GM12891 (cell line): ENCODE measurements at regions not wholly inside any gene's neighbourhood (a gene's known extent, or its start where the extent isn't known, plus 50 kb on each side); places are given as distances from the start of the nearest gene placed in this dataset.
"Not testable (repeated sequence)": the region's sequence is repeated elsewhere in the genome, so short reads cannot be mapped to it uniquely, and the experiment has no call there.

ENCODE experiments used
- DNase-seq: peaks from one replicate; pipeline ENCODE4 v3.0.0; 2011; ENCODE audit warnings: low spot score; ENCODE audit not compliant: insufficient read length
- FAIRE-seq: peaks from 2 replicates; lab custom pipeline; 2011; peaks lifted over from hg19 to GRCh38; lab: Jason Lieb, UNC
- PAX5 ChIP-seq: IDR thresholded peaks from 2 replicates; pipeline ENCODE4 v1.6.1; 2011; ENCODE audit warnings: low read length, moderate library complexity, mild to moderate bottlenecking; ENCODE audit not compliant: insufficient read depth, severe bottlenecking
- POLR2A ChIP-seq: IDR thresholded peaks from 2 replicates; pipeline ENCODE4 v1.6.1; 2011; ENCODE audit warnings: low read depth, low read length, control low read depth
- POLR2AphosphoS5 ChIP-seq: IDR thresholded peaks from 2 replicates; pipeline ENCODE4 v1.6.1; 2011; ENCODE audit warnings: low read depth, low read length, control low read depth
- POU2F2 ChIP-seq: IDR thresholded peaks from 2 replicates; pipeline ENCODE4 v1.6.1; 2011; ENCODE audit warnings: low read depth, mild to moderate bottlenecking, control low read depth, low read length, moderate library complexity
- SPI1 ChIP-seq: IDR thresholded peaks from 2 replicates; pipeline ENCODE4 v1.6.1; 2011; ENCODE audit warnings: low read depth, low read length, control low read depth
- TAF1 ChIP-seq: IDR thresholded peaks from 2 replicates; pipeline ENCODE4 v1.6.1; 2011; ENCODE audit warnings: low read depth, low read length, control low read depth

DNA sequence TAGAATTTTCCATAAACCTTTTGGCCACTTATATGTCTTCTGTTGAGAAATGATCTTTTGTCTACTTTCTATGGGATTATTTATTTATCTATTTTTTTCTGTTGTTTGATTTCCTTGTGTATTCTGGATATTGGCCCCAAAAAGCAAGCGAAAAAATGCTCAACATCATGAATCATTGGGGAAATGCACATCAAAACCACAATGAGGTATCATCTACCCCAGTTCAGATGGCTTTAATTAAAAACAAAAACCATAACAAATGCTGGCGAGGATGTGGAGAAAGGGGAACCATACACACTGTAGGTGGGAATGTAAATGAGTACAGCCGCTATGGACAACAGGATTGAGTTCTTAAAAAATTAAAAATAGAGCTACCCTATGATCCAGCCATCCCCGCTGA is 125.0 kb upstream of the LPCAT1 start:
- TF ChIP-seq TAF1 (no peak), SPI1 (no peak), POLR2A (no peak)
- DNase-seq (no peak), FAIRE-seq (no peak)

DNA sequence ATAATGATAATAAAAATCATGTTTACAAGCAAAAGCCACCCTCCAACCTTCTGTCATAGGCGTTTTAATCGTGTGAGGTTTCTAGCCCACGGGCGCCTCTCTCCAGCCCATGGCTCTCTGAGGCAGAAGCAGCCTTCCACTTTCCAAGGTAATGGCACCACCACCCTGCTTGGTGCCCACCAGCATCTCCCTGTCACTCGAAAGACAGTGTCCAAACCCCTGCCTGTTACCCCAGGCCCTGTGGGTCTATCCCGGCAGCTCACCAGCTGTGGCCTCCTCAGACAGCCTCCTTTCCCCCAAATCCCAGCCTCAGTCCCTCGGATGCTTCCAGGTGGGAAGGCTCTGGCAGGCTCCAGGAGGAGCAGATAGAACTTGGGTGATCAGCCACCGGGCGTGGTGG is 123.8 kb upstream of the LPCAT1 start:
- TF ChIP-seq TAF1 (no peak), POLR2A (no peak), PAX5 (no peak), POU2F2 (no peak), POLR2AphosphoS5 (no peak), SPI1 (no peak)
- FAIRE-seq (no peak), DNase-seq (no peak)

DNA sequence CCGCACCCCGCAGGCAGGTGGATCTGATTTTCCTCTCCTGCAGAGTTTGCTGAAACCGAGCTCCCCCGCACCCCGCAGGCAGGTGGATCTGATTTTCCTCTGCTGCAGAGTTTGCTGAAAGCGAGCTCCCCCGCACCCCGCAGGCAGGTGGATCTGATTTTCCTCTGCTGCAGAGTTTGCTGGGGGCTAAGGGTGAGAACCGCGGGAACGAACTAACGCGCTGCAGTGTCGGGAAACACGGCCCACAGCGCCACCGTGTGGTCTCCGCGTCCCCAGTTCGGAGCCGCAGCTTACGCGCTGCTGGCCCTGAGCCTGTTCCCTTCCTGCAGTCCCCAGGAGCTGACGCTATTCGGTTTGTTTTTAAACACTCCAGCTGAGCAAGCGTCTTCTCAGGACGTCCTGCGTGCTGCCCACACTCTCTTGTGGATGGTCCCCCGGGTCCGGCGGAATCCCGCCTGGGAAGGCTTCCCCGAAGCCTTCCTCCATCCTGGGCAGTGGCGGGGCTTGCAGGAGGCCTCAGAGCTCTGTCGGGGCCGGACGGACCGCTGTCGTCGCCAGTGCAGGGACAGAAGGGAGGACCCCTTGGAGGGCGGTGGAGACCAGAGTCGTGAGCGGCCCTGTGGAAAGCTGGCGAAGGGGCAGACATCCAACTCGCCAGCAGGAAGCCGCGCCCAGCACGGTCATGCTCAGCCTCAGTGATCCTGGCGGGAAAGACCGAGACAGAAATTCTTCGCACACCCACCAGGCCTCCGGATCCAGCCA is 121.2 kb upstream of the LPCAT1 start:
- peak; percentile 88 for DNase-seq
- FAIRE-seq: peak; percentile 76
- no peak for TF ChIP-seq POLR2A
- no peak for TF ChIP-seq PAX5
- TF ChIP-seq TAF1: no peak
- no peak for TF ChIP-seq POU2F2
- TF ChIP-seq SPI1: no peak

DNA sequence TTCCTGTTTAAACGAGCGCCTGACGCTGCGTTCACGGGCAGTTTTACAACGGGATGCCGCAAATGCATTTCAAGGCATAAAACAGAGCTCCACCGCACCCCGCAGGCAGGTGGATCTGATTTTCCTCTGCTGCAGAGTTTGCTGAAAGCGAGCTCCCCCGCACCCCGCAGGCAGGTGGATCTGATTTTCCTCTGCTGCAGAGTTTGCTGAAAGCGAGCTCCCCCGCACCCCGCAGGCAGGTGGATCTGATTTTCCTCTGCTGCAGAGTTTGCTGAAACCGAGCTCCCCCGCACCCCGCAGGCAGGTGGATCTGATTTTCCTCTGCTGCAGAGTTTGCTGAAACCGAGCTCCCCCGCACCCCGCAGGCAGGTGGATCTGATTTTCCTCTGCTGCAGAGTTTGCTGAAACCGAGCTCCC is 120.6 kb upstream of the LPCAT1 start:
- not testable (repeated sequence) for FAIRE-seq, DNase-seq

DNA sequence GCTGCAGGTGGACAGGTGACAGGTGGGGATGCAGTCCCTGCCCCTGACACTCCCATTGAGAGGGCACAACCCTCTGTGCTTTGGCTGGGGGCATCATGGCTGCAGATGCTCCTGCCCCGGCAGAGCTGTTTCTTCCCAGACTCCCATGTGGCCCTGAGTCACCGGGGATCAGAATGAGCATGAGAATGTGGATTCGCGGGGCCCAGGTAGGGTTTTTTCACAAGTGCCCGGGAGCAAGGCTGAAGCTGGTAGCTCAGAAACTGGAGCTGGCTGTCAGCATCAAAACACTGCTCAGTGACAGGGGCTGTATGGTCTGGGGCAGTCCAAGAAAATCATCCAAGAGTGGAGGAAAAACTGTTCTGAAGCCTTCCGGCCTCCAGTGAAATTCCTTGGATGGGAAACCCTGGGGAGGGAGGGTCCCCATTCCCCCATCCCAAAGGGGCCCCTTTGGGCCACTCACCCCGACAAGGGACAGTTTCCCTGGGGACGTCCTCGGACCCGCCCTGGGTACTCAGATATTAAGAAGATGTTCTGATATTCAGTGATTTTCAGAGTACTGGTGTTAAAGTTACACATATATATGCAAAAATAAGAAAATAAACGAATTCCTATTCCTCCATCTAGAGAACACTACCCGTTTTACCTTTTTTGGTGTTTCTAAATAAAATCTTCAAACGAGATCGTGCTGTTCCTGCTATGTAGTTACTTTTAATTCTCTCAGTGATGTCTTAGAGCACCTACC is 120.1 kb upstream of the LPCAT1 start:
- TF ChIP-seq PAX5 (no peak), TAF1 (no peak), POU2F2 (no peak), SPI1 (no peak)
- FAIRE-seq (no peak), DNase-seq (peak; percentile 9)

DNA sequence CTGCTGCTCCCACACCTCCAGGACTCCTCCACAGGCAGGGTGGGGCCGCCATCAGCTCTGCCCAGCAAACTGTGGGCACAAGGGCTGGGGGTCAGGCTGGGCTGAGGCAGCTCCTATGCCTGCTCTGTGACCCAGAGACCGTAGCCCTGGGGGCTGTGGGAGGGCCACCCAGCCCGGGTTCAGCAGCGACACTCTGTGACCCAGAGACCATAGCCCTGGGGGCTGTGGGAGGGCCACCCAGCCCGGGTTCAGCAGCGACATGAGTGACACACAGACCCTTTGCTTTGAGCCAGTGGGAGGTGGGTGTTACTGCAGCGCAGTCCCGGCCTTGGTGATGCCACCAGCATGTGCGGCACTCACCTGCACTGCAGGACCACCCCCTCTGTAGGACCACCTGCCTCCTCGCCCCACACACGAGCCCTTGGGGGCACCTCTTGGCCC is 118.9 kb upstream of the LPCAT1 start:
- FAIRE-seq (no peak), DNase-seq (no peak)
- TF ChIP-seq TAF1: no peak
- TF ChIP-seq POLR2A: no peak
- TF ChIP-seq POU2F2: no peak
- TF ChIP-seq SPI1: no peak
- TF ChIP-seq POLR2AphosphoS5: no peak
- TF ChIP-seq PAX5: no peak

DNA sequence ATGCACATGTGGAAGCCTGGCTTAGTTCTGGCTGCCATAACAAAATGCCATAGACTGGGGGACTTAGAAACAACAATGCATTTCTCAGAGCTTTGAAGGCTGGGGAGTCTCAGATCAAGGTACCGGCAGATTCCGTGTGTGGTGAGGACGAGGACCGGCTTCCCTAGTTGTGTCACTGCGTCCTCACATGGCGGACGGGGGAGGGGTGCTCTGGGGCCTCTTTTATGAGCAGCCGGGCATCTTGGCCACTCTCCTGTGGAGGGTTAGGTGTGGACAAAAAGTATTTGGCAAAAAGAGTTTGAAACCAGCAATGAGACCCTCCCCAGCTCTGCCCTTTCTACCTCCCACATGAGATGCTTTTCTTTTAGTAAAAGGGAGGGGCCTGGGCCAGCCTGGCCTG is 118.5 kb upstream of the LPCAT1 start:
- FAIRE-seq (no peak), DNase-seq (no peak)
- no peak for TF ChIP-seq POLR2AphosphoS5
- TF ChIP-seq PAX5: no peak

DNA sequence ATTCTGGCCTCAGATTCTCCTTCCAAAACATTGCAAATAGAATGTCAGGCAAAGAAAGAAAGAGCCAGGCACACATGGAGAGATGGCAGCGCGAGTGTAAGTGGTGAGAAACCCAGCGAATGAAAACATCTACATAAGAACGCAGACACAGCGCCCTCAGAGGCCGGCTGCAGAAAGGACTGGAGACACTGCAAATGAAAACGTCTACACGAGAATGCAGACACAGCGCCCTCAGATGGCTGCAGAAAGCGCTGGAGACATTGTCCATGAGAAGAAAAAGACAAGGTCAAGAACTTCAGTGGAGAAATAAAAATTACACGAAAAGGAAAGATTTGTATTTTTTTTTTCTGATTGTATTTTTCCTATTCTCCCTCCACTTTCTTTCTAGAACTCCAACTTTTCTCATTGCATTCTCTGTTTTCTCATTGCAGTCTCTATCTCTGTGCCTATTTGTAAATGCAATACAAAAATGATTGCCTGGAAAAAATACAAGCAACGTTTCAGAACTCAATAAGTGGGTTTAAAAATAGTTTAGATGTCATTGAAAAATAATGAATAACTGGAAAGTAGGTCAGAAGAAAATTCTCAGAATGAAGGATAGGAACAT is 117.9 kb upstream of the LPCAT1 start:
- FAIRE-seq (peak; percentile 31), DNase-seq (peak; percentile 83)
- no peak for TF ChIP-seq TAF1
- no peak for TF ChIP-seq SPI1
- no peak for TF ChIP-seq POLR2A

DNA sequence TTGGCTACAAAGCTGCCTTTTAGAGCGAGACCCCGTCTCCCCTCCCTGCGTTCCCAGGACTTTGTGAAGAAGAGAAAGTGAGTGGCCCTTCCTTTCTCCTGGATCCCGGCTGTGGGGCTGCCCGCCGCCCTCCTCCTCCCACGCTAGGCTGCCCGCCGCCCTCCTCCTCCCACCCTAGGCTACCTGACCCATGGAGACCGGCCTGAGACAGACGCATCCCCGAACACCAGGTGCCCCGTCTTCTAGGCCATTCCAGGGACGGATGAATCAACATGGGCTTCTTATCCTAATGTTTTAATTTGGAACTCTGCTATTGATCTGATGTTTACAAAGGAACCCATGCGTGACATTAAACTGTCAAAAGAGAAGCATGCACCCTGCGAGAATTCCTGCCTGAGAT is 117.3 kb upstream of the LPCAT1 start:
- DNase-seq: no peak
- TF ChIP-seq TAF1 (no peak), POLR2A (no peak), PAX5 (no peak)
- no peak for FAIRE-seq

DNA sequence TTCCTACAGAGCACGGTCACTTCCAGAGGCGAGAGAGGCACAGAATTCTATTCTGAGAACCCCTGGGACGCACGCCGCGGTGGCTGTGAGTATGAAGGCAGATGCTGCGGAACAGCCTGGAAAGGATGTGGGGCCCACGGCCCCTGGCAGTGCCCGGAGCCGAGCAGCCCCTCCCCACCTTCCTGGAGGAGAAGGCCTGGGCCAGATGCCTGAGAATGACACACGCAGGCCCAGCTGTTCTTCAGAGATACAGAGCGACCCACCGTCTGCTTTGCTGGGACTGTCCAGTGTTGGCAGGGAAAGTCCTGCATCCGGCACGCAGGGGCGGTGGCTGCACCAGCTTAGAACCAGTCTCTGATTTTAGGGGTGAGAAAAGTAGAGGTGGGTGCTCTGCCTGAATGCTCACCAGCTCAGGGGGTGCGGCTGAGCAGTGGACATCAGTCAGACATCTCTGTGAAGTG is 116.7 kb upstream of the LPCAT1 start:
- DNase-seq: no peak
- FAIRE-seq: no peak
- TF ChIP-seq SPI1 (no peak), PAX5 (no peak), POLR2A (no peak), TAF1 (no peak), POU2F2 (no peak), POLR2AphosphoS5 (no peak)
